Uterus (tissue), 2 donors: ENCODE measurements at regions not wholly inside any gene's neighbourhood (a gene's known extent, or its start where the extent isn't known, plus 50 kb on each side); places are given as distances from the start of the nearest gene placed in this dataset.

Experiments used
- POLR2A ChIP-seq, 2 donors: fragments of 450-650 bp; IDR thresholded peaks; one replicate each; pipeline ENCODE4 v1.6.1; 2016; ENCODE audit warnings: antibody characterized with exemption in 2 of 2, mild to moderate bottlenecking in 1 of 2, moderate library complexity in 1 of 2
- TF ChIP-seq, protein P1 (sequence below), 4 experiments: fragments of 200-600 bp in 2 of 4; fragments of 450-650 bp in 2 of 4; sonication (generic) in 2 of 4; IDR thresholded peaks; one replicate each; pipeline ENCODE4 v1.5.1; 2016 to 2019; ENCODE audit warnings: antibody characterized with exemption in 4 of 4, mild to moderate bottlenecking in 2 of 4, moderate library complexity in 1 of 4

DNA sequence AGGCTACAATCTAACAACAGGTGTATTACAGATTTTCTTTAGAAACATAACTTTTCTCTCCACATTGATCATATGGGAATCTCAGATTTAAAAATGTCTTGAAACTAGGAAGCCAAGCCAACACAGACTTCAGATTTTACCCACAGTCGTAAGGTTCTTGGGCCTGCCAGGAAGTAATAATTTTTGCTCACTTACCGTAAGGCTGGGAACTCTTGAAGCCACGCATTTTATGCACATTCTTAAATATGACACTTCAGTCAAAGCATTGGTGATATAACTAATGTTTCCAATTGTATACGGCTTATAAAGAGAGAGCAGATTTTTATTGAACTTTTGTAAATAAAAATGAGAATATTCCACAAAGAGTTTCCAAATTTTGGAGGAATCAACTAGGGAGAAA lies 328.9 kb upstream of the TRPC7 start:
- TF ChIP-seq, protein P1, sequence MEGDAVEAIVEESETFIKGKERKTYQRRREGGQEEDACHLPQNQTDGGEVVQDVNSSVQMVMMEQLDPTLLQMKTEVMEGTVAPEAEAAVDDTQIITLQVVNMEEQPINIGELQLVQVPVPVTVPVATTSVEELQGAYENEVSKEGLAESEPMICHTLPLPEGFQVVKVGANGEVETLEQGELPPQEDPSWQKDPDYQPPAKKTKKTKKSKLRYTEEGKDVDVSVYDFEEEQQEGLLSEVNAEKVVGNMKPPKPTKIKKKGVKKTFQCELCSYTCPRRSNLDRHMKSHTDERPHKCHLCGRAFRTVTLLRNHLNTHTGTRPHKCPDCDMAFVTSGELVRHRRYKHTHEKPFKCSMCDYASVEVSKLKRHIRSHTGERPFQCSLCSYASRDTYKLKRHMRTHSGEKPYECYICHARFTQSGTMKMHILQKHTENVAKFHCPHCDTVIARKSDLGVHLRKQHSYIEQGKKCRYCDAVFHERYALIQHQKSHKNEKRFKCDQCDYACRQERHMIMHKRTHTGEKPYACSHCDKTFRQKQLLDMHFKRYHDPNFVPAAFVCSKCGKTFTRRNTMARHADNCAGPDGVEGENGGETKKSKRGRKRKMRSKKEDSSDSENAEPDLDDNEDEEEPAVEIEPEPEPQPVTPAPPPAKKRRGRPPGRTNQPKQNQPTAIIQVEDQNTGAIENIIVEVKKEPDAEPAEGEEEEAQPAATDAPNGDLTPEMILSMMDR (IDR thresholded peaks at IDR 0.05), result no peak
- no peak for TF ChIP-seq POLR2A (IDR thresholded peaks at IDR 0.05)
